ENCODE measurements at regions not wholly inside any gene's neighbourhood (a gene's known extent, or its start where the extent isn't known, plus 50 kb on each side); places are given as distances from the start of the nearest gene placed in this dataset.
"Not testable (repeated sequence)": the region's sequence is repeated elsewhere in the genome, so short reads cannot be mapped to it uniquely, and the experiment has no call there.

DNA sequence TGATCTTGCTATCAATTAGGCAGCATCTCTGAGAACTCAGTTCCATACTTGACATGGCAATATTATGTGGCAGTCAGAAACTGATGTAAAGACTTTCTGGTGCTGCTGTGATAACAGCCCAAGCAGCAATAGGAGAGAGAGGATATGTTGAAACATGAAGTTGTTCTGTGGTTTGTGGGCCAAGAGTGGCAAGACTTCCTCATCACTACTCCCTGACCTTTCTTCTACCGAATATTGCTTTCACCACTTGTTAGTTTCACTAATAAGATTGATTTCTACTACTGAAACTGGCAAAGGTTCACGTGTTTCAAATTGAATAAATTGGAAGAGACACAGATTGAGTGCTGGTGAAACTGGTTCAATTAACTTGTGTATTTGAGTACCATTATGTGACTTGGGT is 852.6 kb upstream of the RAG2 start:
- no peak for DNase-seq (ENCODE audit: low read depth, low spot score)

DNA sequence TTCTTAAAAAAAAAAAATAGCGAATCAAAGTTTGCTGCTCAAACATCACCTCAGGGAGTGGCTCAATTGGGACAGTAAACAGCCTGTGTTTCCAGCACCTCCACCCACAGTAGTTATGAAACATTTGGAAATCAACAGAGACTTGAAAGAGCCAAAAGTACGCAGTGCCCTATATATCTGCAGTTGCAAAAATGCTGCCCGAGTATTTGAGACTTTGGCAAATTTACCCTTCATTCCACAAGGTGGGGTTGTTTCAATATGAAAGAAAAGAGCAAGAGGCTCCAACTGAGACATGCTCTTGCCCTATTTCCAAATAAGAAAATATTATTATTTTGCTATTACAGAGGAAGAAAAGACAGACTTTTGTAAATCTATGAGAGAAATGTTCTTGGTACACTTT is 851.1 kb upstream of the RAG2 start:
- no peak for DNase-seq (ENCODE audit: low read depth, low spot score)

GRCh38 chr11:37442576-37442975 is 844.5 kb upstream of the RAG2 start:
- DNase-seq (ENCODE audit: low read depth, low spot score) = no peak

DNA sequence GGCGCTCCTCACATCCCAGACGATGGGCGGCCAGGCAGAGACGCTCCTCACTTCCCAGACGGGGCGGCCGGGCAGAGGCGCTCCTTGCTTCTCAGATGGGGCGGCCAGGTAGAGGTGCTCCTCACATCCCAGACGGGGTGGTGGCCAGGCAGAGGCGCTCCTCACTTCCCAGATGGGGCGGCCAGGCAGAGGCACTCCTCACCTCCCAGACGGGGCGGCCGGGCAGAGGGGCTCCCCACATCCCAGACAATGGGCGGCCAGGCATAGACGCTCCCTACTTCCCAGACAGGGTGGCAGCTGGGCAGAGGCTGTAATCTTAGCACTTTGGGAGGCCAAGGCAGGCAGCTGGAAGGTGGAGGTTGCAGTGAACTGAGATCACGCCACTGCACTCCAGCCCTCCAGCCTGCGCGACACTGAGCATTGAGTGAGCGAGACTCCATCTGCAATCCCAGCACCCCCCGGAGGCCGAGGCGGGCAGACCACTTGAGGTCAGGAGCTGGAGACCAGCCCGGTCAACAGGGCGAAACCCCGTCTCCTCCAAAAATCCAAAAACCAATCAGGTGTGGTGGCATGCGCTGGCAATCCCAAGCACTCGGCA is 833.7 kb upstream of the RAG2 start:
- not testable (repeated sequence) for DNase-seq (ENCODE audit: low read depth, low spot score)

DNA sequence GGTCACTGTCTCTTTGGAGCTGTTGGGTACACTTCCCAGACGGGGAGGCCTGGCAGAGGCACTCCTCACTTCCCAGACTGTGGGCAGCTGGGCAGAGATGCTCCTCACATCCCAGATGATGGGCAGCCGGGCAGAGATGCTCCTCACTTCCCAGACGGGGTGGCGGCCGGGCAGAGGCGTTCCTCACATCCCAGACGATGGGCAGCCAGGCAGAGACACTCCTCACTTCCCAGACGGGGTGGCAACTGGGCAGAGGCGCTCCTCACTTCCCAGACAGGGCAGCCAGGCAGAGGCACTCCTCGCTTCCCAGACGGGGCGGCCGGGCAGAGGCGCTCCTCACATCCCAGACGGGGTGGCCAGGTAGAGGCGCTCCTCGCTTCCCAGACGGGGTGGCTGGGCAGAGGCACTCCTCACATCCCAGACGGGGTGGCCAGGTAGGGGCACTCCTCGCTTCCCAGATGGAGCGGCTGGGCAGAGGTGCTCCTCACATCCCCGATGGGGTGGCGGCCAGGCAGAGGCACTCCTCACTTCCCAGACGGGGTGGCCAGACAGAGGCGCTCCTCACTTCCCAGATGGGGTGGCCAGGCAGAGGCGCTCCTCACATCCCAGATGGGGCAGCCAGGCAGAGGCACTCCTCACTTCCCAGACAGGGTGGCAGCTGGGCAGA is 833.1 kb upstream of the RAG2 start:
- not testable (repeated sequence) for DNase-seq (ENCODE audit: low read depth, low spot score)

GRCh38 chr11:37422511-37422910 is 824.5 kb upstream of the RAG2 start:
- DNase-seq (ENCODE audit: low read depth, low spot score) = no peak

DNA sequence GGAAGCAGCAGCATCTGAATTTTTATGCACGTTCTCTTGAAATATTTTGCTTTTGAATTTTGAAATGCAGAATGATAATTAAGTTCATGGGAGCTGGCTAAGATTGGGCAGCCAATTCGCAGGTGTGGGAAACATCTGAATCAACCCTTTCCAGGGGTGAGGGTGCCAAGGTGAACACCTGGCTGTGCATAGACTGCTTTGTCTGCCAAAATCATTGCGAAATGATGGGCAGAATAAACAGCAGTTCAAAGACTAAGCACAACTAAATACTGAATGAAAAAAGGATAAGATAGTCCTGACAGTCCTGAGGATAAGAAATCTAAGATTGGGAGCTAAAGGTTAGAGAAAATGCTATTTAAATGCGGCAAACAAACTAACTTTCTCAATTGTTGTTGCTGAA is 813.3 kb upstream of the RAG2 start:
- DNase-seq (ENCODE audit: low read depth, low spot score) = no peak

- DNase-seq (ENCODE audit: low read depth, low spot score) = no peak
These were observed 811.1 kb upstream of the RAG2 start for GRCh38 chr11:37409124-37409523.

- DNase-seq (ENCODE audit: low read depth, low spot score) = no peak
These were observed 809.4 kb upstream of the RAG2 start for GRCh38 chr11:37407461-37407860.

- no peak for DNase-seq (ENCODE audit: low read depth, low spot score)
These were observed 808.6 kb upstream of the RAG2 start for GRCh38 chr11:37406651-37407050.

DNA sequence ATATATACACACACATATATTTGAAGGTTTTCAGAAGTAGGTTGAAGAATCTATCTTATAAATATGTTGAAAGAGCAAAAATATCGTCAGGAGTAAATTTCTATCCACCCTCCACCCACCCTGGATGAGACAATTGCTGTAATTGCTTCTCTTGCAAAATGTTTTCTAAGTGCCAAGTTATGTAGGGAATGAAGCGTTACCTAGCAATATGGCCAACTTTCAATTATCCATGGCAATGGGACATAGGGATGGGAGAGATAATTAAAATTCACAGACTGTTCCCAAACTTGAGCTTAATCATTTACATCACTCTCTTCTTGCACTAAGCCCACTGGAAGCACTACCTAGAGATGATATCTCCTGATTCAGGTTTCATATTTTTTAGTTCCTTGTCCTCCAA is 806.2 kb upstream of the RAG2 start:
- no peak for DNase-seq (ENCODE audit: low read depth, low spot score)

GRCh38 chr11:37402663-37403062 is 804.6 kb upstream of the RAG2 start:
- no peak for DNase-seq (ENCODE audit: low read depth, low spot score)

DNA sequence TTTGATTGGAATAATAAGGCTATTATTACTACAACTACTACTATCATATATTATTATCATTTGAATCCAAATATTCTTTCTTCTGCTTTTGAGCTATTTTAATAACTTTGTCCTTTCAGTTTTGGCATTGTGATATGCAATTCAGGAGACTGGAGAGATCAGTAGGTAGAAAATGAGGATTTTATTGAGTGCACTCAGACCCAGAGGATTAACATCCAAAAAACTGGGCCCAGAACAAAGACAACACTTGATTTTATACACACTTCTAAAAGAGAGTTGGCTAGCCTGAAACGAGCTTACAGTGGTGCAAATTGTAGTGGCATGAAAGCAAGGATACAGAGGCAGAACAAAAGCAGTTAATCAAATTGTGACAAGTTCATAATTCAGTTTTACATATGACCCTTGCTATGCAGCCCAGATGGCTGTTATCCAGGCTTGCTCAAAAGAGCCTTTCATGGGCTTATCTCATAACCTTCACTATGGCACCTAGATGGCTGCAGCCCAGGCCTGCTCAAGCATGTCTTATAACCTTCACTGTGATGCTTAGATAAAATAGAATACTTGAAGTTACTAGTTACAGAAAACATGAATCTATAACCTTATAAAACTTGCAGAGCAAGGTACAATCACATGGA is 796.3 kb upstream of the RAG2 start:
- DNase-seq (ENCODE audit: low read depth, low spot score) = no peak

GRCh38 chr11:37391615-37392014 is 793.6 kb upstream of the RAG2 start:
- DNase-seq (ENCODE audit: low read depth, low spot score) = no peak

DNA sequence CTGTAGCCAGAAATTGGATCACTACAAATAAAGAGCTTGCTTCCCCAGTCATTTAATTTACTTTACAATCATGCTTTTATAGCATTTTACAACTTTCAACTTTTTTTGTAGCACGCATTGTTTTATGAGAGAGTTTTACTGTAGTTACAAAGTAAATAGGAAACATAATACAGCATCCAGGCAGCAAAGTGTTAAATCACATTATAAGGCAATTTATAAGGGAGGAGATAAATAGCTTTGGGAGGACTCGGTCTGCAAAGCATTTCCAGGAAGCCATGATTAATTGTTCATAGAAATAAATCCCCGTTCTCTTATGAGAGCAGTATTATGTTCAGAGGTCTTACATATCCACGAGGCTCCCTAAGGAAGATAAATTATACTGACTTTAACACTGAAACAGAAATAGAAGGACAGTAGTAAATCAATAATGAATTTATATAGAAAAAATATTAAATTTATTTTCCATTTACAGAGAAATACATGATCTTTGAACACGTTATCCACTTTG is 792.6 kb upstream of the RAG2 start:
- no peak for DNase-seq (ENCODE audit: low read depth, low spot score)

DNA sequence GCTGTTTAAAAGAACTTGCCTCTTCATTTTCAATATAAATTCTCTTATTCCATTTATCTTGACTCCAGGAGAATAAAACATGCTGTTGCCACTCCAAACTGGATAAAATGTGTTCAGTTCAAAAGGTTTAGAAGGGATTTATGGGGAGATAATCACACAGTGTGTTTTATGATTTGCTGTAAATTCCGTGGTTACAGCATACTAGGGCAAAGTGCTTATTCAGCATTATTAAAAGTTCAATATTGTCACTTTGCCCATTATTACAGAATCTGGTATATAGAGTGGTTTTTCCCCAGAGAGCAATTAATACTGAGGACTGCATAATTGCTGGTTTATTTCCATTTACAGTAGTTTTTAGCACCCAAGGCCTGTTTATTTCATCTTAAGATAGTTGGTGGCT is 780.9 kb upstream of the RAG2 start:
- no peak for DNase-seq (ENCODE audit: low read depth, low spot score)

DNA sequence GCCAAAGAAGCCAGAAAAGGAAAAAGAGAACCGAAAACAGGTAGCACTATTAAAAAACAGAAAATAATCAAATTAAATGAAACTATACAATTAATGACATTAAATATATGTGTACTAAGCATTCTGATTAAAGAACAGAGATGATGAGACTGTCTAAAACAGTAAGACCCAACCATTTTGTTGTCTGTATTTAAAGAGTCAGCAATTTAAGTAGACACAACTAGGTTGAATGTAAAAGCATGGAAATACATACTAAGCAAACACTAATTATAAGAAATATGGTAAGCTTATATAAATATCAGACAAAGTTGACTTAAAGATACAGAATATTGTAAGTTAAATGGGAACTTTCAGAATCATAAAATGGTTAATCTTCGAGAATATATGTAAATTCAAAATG is 774.6 kb upstream of the RAG2 start:
- DNase-seq (ENCODE audit: low read depth, low spot score) = no peak

DNA sequence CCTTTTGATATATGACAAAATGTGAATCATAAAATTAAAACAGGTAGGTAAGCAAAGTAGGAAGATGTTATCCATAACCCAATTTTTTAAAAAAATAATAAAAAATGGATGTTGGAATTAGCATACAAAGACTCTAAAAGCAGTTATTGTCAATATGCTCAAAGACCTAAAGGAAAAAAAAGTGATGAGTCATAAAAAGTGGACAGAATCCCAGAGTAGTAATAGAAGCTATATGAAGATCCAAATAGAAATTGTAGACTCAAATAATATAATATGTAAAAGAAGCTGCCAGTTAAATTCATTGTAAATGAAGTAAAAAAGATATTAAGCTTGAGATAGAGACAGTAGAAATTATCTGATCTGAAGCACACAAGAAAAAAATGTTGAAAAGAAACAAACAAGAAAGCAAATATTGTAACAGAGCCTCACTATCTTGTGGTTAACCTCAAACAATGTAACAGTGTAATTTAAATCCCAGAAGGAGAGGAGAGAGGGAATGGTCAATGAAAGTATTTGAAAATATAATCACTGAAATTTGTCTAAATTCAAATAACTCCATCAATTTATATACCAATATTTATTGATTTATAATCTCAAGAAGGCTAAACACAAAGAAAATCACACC is 773.4 kb upstream of the RAG2 start:
- DNase-seq (ENCODE audit: low read depth, low spot score) = no peak

DNA sequence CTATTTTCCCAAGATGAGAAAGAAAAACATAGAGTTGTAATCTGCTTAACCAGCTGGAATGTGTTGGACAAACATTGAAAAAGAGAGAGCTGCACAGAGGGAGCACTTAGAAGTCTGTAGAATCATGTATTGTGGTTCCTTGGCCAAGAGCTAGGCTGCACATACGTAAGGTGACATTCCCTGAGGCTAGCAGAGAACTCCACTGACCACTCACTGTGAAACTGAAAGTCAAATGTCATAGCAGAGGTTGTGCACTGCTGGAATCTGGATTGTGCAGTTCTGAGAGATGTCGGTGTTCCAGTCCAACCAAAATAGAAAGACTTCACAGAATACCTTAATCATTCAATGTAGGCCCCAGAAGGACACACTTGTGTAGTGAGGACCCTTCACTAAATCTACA is 772.8 kb upstream of the RAG2 start:
- DNase-seq (ENCODE audit: low read depth, low spot score) = no peak

DNA sequence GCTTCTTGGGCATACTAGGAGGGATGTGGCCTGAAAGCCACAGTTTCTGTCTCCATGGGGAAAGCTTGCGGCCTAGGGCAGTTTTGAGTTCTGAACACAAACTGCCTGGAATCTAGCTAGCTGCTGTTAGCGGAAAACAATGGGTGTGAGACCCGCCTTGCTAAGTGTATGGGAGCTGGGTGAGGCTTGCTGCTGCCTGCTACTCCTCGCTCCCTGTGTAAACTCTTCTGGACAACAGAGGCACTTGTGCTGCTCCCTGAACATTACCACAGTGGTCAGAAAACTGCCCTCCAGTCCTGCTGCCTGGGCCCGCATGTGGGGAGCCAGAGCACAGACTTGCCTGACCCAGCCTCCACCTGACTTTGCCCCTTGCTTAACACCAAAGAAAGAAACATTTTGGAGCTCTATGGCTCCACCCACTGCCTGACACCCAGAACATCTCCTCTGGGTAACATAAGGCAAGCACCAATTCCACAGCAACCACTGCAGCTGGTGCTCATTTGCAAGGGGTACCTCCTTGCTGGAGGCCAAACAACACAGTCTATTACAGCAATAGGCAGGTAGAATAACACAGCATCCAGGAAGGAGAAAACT is 766.3 kb upstream of the RAG2 start:
- no peak for DNase-seq (ENCODE audit: low read depth, low spot score)

DNA sequence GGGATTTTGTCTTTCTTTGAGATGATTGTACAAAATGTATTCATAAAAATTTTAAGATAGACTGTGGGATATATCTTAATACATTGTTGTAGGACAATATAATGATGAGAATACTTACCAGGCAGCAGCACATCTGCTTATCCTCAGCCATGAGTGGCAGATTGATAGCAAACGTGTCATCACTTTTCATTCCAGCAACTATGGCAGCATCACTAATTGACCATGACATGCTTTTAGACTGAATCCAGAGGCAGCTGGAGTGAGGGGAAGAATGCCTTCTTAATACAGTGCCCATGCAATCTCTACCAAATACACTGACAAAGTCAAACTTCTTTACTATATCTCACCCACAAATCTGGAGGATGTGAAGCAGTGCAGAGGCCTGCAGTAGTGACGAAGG is 755.2 kb upstream of the RAG2 start:
- no peak for DNase-seq (ENCODE audit: low read depth, low spot score)

DNA sequence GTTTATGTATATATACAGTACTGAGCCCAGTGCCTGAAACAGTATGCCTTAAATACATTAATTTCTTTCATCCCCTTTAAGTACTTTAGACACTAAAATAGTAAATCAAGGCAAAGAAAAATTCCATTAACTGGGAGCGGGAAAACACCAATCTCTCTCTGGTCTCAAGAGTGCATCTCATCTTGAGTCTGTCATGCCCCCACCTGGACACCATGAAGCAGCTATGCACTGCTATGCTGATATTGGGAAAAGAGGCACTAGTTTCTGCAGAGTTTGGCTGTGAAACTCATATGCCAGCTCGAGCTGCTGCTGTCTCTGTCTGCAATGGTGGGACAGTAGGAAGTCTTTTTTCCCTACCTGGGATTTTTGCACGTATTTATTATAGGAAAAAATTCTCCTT is 754.4 kb upstream of the RAG2 start:
- no peak for DNase-seq (ENCODE audit: low read depth, low spot score)
